Astrocyte (in vitro differentiated cells and primary cell): ENCODE measurements at regions not wholly inside any gene's neighbourhood (a gene's known extent, or its start where the extent isn't known, plus 50 kb on each side); places are given as distances from the start of the nearest gene placed in this dataset.

Experiments used
- DNase-seq: peaks from one replicate; pipeline ENCODE4 v3.0.0-alpha.2; 2010; ENCODE audit warnings: low read depth
- FAIRE-seq: peaks from 2 replicates; lab custom pipeline; 2011; peaks lifted over from hg19 to GRCh38; lab: Jason Lieb, UNC
- H2AFZ ChIP-seq: 2 replicates; pipeline ENCODE4 v1.6.0; 2012; ENCODE audit warnings: low read depth, low read length, inconsistent platforms
- H3K27ac ChIP-seq: 2 replicates; pipeline ENCODE4 v1.5.1; 2011; ENCODE audit warnings: low read depth, low read length, inconsistent platforms
- H3K27me3 ChIP-seq: 2 replicates; pipeline ENCODE4 v1.6.0; 2011; ENCODE audit warnings: low read length, inconsistent platforms; ENCODE audit not compliant: insufficient read depth
- H3K36me3 ChIP-seq: 2 replicates; pipeline ENCODE4 v1.5.1; 2011; ENCODE audit warnings: low read length, inconsistent platforms; ENCODE audit not compliant: insufficient read depth
- H3K4me1 ChIP-seq: 2 replicates; pipeline ENCODE4 v1.5.1; 2011; ENCODE audit warnings: low read length, inconsistent platforms; ENCODE audit not compliant: insufficient read depth
- H3K4me2 ChIP-seq: 2 replicates; pipeline ENCODE4 v1.6.0; 2012; ENCODE audit warnings: low read length, inconsistent platforms
- H3K4me3 ChIP-seq: 2 replicates; pipeline ENCODE4 v1.5.1; 2011; ENCODE audit warnings: low read depth, mild to moderate bottlenecking, low read length, inconsistent platforms; ENCODE audit not compliant: insufficient read depth
- H3K79me2 ChIP-seq: 2 replicates; pipeline ENCODE4 v1.6.0; 2012; ENCODE audit warnings: mild to moderate bottlenecking, low read length, inconsistent platforms; ENCODE audit not compliant: insufficient read depth
- H3K9ac ChIP-seq: 2 replicates; pipeline ENCODE4 v1.6.0; 2012; ENCODE audit warnings: mild to moderate bottlenecking, low read length, inconsistent platforms
- H3K9me3 ChIP-seq: 2 replicates; pipeline ENCODE4 v1.5.1; 2012; ENCODE audit warnings: low read depth, mild to moderate bottlenecking, low read length, inconsistent platforms; ENCODE audit not compliant: insufficient read depth
- H4K20me1 ChIP-seq: 2 replicates; pipeline ENCODE4 v1.6.0; 2012; ENCODE audit warnings: low read length, inconsistent platforms; ENCODE audit not compliant: insufficient read depth
- H3K27ac Mint-ChIP-seq: one replicate; pipeline ENCODE4 v1.8.0; 2021; ENCODE audit warnings: mild to moderate bottlenecking, mixed read lengths; ENCODE audit not compliant: unreplicated experiment
- H3K27me3 Mint-ChIP-seq: one replicate; pipeline ENCODE4 v1.8.0; 2021; ENCODE audit warnings: low read depth, mixed read lengths; ENCODE audit not compliant: unreplicated experiment
- H3K36me3 Mint-ChIP-seq: one replicate; pipeline ENCODE4 v1.8.0; 2021; ENCODE audit warnings: low read depth, mixed read lengths; ENCODE audit not compliant: unreplicated experiment
- H3K4me1 Mint-ChIP-seq: one replicate; pipeline ENCODE4 v1.8.0; 2021; ENCODE audit warnings: low read depth, mixed read lengths; ENCODE audit not compliant: unreplicated experiment
- H3K4me3 Mint-ChIP-seq: one replicate; pipeline ENCODE4 v1.8.0; 2021; ENCODE audit warnings: mild to moderate bottlenecking, moderate library complexity, mixed read lengths; ENCODE audit not compliant: unreplicated experiment
- H3K9me3 Mint-ChIP-seq: one replicate; pipeline ENCODE4 v1.8.0; 2021; ENCODE audit warnings: mild to moderate bottlenecking, mixed read lengths; ENCODE audit not compliant: unreplicated experiment
- CTCF ChIP-seq: IDR thresholded peaks from 2 replicates; pipeline ENCODE4 v1.5.1; 2011; ENCODE audit warnings: low read depth, mild to moderate bottlenecking, inconsistent platforms, low read length, moderate library complexity; ENCODE audit not compliant: insufficient read depth
- EZH2 ChIP-seq: IDR thresholded peaks from 2 replicates; pipeline ENCODE4 v1.6.1; 2012; ENCODE audit warnings: mild to moderate bottlenecking, low read length, inconsistent platforms; ENCODE audit not compliant: insufficient read depth

- Histone ChIP-seq H3K9ac (peak overlapping the region; percentile 60), H2AFZ (no peak overlapping the region), H3K9me3 (no peaks in the 10 kb centered on the region), H3K4me2 (peak overlapping the region; percentile 56), H3K36me3 (no peaks in the 10 kb centered on the region), H4K20me1 (no peaks in the 10 kb centered on the region), H3K4me3 (no peak overlapping the region), H3K27me3 (no peaks in the 10 kb centered on the region), H3K4me1 (peaks cover 31% of the 10 kb centered on the region), H3K27ac (peak overlapping the region; percentile 81), H3K79me2 (no peaks in the 10 kb centered on the region)
- Mint-ChIP-seq H3K4me3 (no peak overlapping the region), H3K36me3 (no peaks in the 10 kb centered on the region), H3K27me3 (no peaks in the 10 kb centered on the region), H3K9me3 (peaks cover 1% of the 10 kb centered on the region), H3K4me1 (peaks cover 31% of the 10 kb centered on the region), H3K27ac (peak overlapping the region; percentile 22)
- TF ChIP-seq EZH2 (no peak), CTCF (no peak)
- FAIRE-seq (no peak), DNase-seq (peak; percentile 62)
Observed at GRCh38 chr2:215504547-215504946, 68.7 kb upstream of the FN1 start.

- Histone ChIP-seq H3K4me2 (no peak overlapping the region), H3K27ac (no peak overlapping the region), H3K9ac (no peak overlapping the region), H3K27me3 (no peaks in the 10 kb centered on the region), H3K36me3 (no peaks in the 10 kb centered on the region), H4K20me1 (no peaks in the 10 kb centered on the region), H3K4me1 (peaks cover 37% of the 10 kb centered on the region), H3K79me2 (no peaks in the 10 kb centered on the region), H2AFZ (no peak overlapping the region), H3K9me3 (no peaks in the 10 kb centered on the region), H3K4me3 (no peak overlapping the region)
- FAIRE-seq = no peak
- TF ChIP-seq EZH2 (no peak), CTCF (no peak)
- no peak overlapping the region for H3K27ac Mint-ChIP-seq
- no peaks in the 10 kb centered on the region for H3K27me3 Mint-ChIP-seq
- no peak overlapping the region for H3K4me3 Mint-ChIP-seq
- no peak for DNase-seq
- peaks cover 1% of the 10 kb centered on the region for H3K9me3 Mint-ChIP-seq
- H3K4me1 Mint-ChIP-seq = peaks cover 38% of the 10 kb centered on the region
- H3K36me3 Mint-ChIP-seq = no peaks in the 10 kb centered on the region
Observed at GRCh38 chr2:215503381-215503780, 67.5 kb upstream of the FN1 start.

GRCh38 chr2:215500466-215500865, 64.6 kb upstream of the FN1 start:
- Mint-ChIP-seq H3K36me3 (no peaks in the 10 kb centered on the region), H3K4me3 (no peak overlapping the region), H3K27me3 (no peaks in the 10 kb centered on the region), H3K9me3 (peaks cover 1% of the 10 kb centered on the region), H3K27ac (no peak overlapping the region), H3K4me1 (peaks cover 21% of the 10 kb centered on the region)
- FAIRE-seq (no peak), DNase-seq (no peak)
- Histone ChIP-seq H3K27me3 (no peaks in the 10 kb centered on the region), H3K79me2 (no peaks in the 10 kb centered on the region), H3K4me3 (no peak overlapping the region), H3K4me1 (peaks cover 24% of the 10 kb centered on the region), H3K9me3 (no peaks in the 10 kb centered on the region), H3K36me3 (no peaks in the 10 kb centered on the region), H3K4me2 (no peak overlapping the region), H4K20me1 (no peaks in the 10 kb centered on the region), H3K27ac (no peak overlapping the region), H2AFZ (no peak overlapping the region), H3K9ac (no peak overlapping the region)
- TF ChIP-seq CTCF = no peak
